ENCODE measurements at regions not wholly inside any gene's neighbourhood (a gene's known extent, or its start where the extent isn't known, plus 50 kb on each side); places are given as distances from the start of the nearest gene placed in this dataset.

DNA sequence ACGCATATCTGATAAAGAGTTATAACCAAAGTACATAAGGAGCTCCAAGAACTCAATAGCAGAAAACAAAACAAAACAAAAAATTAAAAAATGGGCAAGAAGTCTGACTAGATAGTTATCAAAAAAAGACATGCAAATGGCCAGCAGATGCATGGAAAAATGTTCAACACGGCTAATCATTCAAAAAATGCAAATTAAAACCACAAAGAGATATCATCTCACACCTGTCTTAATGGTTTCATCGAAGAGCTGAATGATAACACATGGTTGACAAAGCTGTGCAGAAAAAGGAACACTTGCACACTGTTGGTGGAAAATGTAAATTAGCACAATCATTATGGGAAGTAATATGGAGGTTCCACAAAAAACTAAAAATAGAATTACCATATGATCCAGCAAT is 751.3 kb upstream of the POU3F3 start:
- WGBS (ENCODE audit: insufficient coverage, low lambda C conversion rate): 67% methylated on average over 1 of the region's 3 CpGs
- Histone ChIP-seq H3K36me3 (ENCODE audit: control insufficient read depth, insufficient read depth, low read length) (no peaks in the 10 kb centered on the region), H3K27me3 (ENCODE audit: control insufficient read depth, insufficient read depth, low read length) (no peaks in the 10 kb centered on the region), H3K4me3 (ENCODE audit: low read length) (no peak overlapping the region), H3K27ac (ENCODE audit: low read length) (no peak overlapping the region), H3K4me1 (ENCODE audit: control insufficient read depth, insufficient read depth, low read length) (no peaks in the 10 kb centered on the region), H3K9me3 (ENCODE audit: control insufficient read depth, low read depth, low read length) (no peaks in the 10 kb centered on the region)
- DNase-seq: no peak

DNA sequence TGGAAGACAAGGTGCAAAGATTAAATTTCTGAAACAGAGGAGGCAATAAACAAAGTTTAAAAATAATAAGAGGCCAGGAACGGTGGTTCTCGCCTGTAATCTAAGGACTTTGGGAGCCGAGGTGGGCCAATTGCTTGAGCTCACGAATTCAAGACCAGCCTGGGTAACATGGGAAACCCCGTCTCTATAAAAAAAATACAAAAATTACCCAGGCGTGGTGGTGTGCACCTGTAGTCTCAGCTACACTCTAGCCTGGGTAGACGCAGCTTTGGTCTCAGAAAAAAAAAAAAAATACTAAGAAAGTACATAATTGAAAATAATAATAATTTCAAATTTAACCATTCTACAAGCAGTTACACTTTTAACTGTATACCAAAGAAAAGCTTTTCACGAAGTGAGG is 744.6 kb upstream of the POU3F3 start:
- Histone ChIP-seq H3K27ac (ENCODE audit: low read length) (no peak overlapping the region), H3K27me3 (ENCODE audit: control insufficient read depth, insufficient read depth, low read length) (no peaks in the 10 kb centered on the region), H3K9me3 (ENCODE audit: control insufficient read depth, low read depth, low read length) (no peaks in the 10 kb centered on the region), H3K4me1 (ENCODE audit: control insufficient read depth, insufficient read depth, low read length) (no peaks in the 10 kb centered on the region), H3K4me3 (ENCODE audit: low read length) (no peak overlapping the region), H3K36me3 (ENCODE audit: control insufficient read depth, insufficient read depth, low read length) (no peaks in the 10 kb centered on the region)
- no peak for DNase-seq
- WGBS (ENCODE audit: insufficient coverage, low lambda C conversion rate): 93% methylated on average over 4 of the region's 8 CpGs

DNA sequence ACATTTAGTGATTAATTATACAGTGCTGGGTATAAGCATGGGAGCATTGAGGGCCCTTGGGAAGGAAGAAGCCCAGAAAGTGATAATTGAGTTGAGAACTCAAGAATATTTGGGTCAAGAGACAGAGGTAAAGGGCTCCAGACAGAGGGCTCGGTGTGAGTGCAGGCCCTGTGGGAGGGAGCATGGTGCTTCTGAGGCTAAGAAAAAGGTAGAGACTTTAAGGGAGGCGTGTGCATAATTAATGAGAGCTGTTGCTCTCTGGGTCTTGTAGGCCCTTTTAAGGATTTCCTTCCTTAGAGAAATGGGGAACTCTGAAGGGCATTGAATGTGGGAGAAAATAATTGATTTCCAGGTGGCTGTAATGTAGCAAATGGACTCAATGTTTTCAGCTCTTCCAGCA is 735.0 kb upstream of the POU3F3 start:
- Histone ChIP-seq H3K4me1 (ENCODE audit: control insufficient read depth, insufficient read depth, low read length) (no peaks in the 10 kb centered on the region), H3K36me3 (ENCODE audit: control insufficient read depth, insufficient read depth, low read length) (no peaks in the 10 kb centered on the region), H3K27ac (ENCODE audit: low read length) (no peak overlapping the region), H3K4me3 (ENCODE audit: low read length) (no peak overlapping the region), H3K27me3 (ENCODE audit: control insufficient read depth, insufficient read depth, low read length) (no peaks in the 10 kb centered on the region), H3K9me3 (ENCODE audit: control insufficient read depth, low read depth, low read length) (no peaks in the 10 kb centered on the region)
- no CpG with 5 or more reads among the region's 2 CpGs for WGBS (ENCODE audit: insufficient coverage, low lambda C conversion rate)
- DNase-seq: no peak

DNA sequence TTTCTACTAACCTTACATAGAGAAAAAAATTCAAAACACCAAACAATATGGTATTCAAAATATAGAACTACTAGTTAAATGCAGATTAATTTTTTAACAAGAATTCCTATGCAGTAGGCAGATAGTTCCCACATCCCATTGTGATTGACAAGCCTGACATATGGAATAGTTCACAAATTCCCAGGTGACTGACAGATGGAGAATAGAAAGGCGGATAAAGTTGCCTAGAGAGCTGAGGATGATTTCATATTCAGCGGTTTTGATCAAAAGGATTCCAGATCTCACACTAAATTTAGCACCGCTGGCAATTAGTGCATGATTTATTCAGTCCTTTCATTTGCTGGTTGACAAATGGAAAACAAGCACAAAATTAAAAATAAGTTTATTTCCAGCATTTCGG is 733.7 kb upstream of the POU3F3 start:
- Histone ChIP-seq H3K9me3 (ENCODE audit: control insufficient read depth, low read depth, low read length) (no peaks in the 10 kb centered on the region), H3K27me3 (ENCODE audit: control insufficient read depth, insufficient read depth, low read length) (no peaks in the 10 kb centered on the region), H3K27ac (ENCODE audit: low read length) (no peak overlapping the region), H3K4me1 (ENCODE audit: control insufficient read depth, insufficient read depth, low read length) (no peaks in the 10 kb centered on the region), H3K4me3 (ENCODE audit: low read length) (no peak overlapping the region), H3K36me3 (ENCODE audit: control insufficient read depth, insufficient read depth, low read length) (no peaks in the 10 kb centered on the region)
- DNase-seq: no peak
- WGBS (ENCODE audit: insufficient coverage, low lambda C conversion rate): 100% methylated on average over 1 of the region's 4 CpGs

DNA sequence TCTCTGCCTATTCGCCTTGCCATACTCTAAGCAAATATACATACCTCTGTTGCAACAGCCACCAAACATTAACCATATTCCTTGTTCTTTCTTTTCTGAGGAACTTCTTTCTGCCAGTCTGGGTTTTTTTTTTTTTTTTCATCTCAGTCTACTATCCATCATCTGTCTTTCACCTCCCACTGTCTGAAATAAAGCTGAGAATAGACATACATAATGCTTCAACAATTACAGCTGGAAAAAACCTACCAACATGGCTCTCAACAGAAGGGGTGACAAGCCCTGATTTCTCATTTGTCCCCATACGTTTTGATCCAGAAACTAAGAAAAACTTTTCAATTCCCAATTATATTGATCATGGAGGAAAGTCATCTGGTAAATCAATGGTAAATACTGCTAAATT is 728.8 kb upstream of the POU3F3 start:
- DNase-seq: no peak
- H3K27ac ChIP-seq (ENCODE audit: low read length): no peak overlapping the region
- H3K9me3 ChIP-seq (ENCODE audit: control insufficient read depth, low read depth, low read length): no peaks in the 10 kb centered on the region
- no peak overlapping the region for H3K4me3 ChIP-seq (ENCODE audit: low read length)
- H3K36me3 ChIP-seq (ENCODE audit: control insufficient read depth, insufficient read depth, low read length): no peaks in the 10 kb centered on the region
- no peaks in the 10 kb centered on the region for H3K4me1 ChIP-seq (ENCODE audit: control insufficient read depth, insufficient read depth, low read length)
- no peaks in the 10 kb centered on the region for H3K27me3 ChIP-seq (ENCODE audit: control insufficient read depth, insufficient read depth, low read length)
- WGBS (ENCODE audit: insufficient coverage, low lambda C conversion rate): 100% methylated on average over 1 of the region's 2 CpGs

DNA sequence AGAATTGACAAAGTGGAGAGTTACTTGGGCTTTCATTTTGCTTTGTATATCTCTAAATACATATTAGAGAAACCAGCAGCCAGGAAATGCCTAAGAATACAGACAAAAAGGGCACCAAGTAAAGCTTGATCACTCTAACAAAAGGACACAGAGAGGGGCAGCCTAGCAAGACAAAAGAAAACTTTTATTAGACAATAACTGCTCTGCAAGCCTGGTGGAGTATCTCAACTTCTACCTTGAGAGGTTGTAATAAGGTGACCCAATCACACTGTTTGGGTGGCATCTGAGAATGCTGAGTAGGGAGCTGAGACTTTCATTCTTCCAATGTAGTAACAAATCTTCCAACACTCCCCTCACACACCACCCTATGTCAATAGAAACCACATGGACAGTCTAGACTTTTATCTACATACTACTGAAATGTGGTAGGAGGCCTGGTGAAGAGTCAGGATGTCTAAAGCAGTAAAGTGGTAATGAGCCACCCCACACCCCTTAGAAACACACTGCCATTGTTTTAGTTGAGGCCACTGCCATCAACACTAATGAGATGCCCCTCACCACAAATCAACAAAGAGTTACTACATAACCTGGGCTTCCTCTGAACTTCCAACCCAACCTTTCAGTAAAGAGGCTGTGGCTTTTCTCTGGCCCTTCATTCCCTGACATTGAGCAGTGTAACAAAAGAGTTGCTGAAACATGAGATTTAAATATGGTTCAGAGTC is 726.7 kb upstream of the POU3F3 start:
- DNase-seq: no peak
- no peaks in the 10 kb centered on the region for H3K4me1 ChIP-seq (ENCODE audit: control insufficient read depth, insufficient read depth, low read length)
- no peaks in the 10 kb centered on the region for H3K27me3 ChIP-seq (ENCODE audit: control insufficient read depth, insufficient read depth, low read length)
- H3K36me3 ChIP-seq (ENCODE audit: control insufficient read depth, insufficient read depth, low read length): no peaks in the 10 kb centered on the region
- H3K4me3 ChIP-seq (ENCODE audit: low read length): no peak overlapping the region
- no peaks in the 10 kb centered on the region for H3K9me3 ChIP-seq (ENCODE audit: control insufficient read depth, low read depth, low read length)
- H3K27ac ChIP-seq (ENCODE audit: low read length): no peak overlapping the region

DNA sequence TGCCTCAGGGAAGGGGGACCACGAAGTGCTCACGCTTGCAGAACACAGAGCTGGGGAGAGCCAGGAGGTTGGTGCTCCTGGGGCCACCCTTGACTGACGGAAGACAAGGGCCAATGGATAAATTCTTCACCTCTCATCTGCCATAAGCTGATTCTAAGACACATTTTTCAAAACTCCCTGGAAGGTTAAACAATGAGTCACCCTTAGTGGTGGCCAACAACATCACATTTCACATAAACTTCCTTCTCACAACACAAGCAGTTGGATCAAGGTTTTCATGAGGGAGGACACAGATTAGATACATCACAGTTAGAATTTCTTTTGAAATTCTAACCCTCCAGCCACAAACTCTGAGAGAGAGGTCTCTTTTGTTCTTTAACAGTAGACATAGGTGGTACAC is 713.6 kb upstream of the POU3F3 start:
- no peaks in the 10 kb centered on the region for H3K4me1 ChIP-seq (ENCODE audit: control insufficient read depth, insufficient read depth, low read length)
- no peak for DNase-seq
- no peak overlapping the region for H3K27ac ChIP-seq (ENCODE audit: low read length)
- no peaks in the 10 kb centered on the region for H3K36me3 ChIP-seq (ENCODE audit: control insufficient read depth, insufficient read depth, low read length)
- no peaks in the 10 kb centered on the region for H3K9me3 ChIP-seq (ENCODE audit: control insufficient read depth, low read depth, low read length)
- no CpG with 5 or more reads among the region's 3 CpGs for WGBS (ENCODE audit: insufficient coverage, low lambda C conversion rate)
- no peak overlapping the region for H3K4me3 ChIP-seq (ENCODE audit: low read length)
- H3K27me3 ChIP-seq (ENCODE audit: control insufficient read depth, insufficient read depth, low read length): no peaks in the 10 kb centered on the region

DNA sequence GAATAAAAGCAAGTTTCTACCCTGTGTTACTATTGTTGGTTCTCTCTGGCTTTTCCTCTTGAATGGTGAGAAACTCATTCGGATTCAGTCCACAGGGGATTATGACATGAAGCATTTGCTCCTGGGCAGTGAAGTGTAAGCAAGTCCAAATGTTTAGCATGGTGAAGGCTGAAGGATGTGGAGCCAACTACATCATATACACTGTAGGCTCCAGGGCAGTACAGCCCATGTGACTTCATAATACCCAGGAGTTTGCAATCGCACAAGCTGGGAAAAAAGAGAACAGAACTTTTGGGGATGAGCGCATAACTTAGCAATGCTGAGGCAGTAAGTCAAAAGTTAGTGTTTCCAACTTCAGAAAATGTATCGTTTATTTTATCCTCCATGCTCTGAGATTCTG is 695.7 kb upstream of the POU3F3 start:
- Histone ChIP-seq H3K9me3 (ENCODE audit: control insufficient read depth, low read depth, low read length) (no peaks in the 10 kb centered on the region), H3K4me3 (ENCODE audit: low read length) (no peak overlapping the region), H3K27ac (ENCODE audit: low read length) (no peak overlapping the region), H3K36me3 (ENCODE audit: control insufficient read depth, insufficient read depth, low read length) (no peaks in the 10 kb centered on the region), H3K4me1 (ENCODE audit: control insufficient read depth, insufficient read depth, low read length) (no peaks in the 10 kb centered on the region), H3K27me3 (ENCODE audit: control insufficient read depth, insufficient read depth, low read length) (no peaks in the 10 kb centered on the region)
- no peak for DNase-seq
- 50% methylated on average over 1 of the region's 4 CpGs for WGBS (ENCODE audit: insufficient coverage, low lambda C conversion rate)

DNA sequence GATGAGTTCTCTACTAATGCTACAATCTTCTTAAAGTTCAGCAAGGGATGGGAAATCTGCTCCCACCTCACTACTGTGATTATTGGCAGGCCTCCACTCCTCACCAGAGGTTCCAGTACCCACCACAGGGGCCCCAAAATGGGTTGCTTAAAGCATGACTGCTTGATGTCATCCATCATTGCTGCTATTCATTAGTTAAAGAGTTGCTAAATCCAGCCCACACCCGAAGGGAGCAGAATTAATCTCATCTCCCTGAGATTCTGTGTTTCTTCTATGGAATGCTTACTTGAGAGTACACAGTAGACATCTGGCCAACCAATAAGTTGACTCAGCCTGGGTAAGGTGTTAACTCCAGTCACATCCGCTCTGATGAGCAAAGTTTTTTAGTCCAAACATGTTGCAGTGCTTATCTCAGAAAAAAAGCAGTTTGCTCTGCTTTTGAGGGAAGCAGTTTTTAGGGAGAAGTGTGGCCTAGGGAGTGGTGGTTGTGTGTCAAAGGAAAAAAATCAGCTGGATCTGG is 690.2 kb upstream of the POU3F3 start:
- H3K4me3 ChIP-seq (ENCODE audit: low read length): no peak overlapping the region
- no peaks in the 10 kb centered on the region for H3K27me3 ChIP-seq (ENCODE audit: control insufficient read depth, insufficient read depth, low read length)
- H3K4me1 ChIP-seq (ENCODE audit: control insufficient read depth, insufficient read depth, low read length): no peaks in the 10 kb centered on the region
- DNase-seq: no peak
- H3K36me3 ChIP-seq (ENCODE audit: control insufficient read depth, insufficient read depth, low read length): no peaks in the 10 kb centered on the region
- no CpG with 5 or more reads among the region's 2 CpGs for WGBS (ENCODE audit: insufficient coverage, low lambda C conversion rate)
- H3K9me3 ChIP-seq (ENCODE audit: control insufficient read depth, low read depth, low read length): no peaks in the 10 kb centered on the region
- H3K27ac ChIP-seq (ENCODE audit: low read length): no peak overlapping the region

DNA sequence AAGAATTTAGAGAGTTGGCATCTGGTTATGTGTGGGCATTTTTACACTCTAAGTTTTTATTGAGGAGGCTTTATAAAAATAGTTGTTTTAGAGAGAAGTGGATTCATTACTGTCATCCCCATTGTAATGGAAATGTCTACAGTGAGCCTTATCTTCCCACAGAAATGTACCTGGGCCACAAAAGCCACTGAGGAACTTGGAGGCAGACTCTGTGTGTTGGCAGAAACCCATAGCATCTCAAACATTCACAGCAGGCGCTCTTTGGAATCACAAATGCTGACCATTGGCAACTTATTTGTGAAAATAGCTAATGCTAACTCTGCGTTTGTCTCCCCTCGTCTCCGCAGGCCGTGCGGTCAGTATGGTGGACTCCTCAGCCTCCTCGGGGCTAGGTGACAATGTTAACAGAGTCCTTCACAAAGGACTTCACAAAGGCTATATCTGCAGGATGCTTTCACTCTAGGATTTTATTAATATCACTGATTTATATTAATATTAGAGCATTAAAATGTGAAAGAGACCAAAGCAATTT is 689.1 kb upstream of the POU3F3 start:
- no peak overlapping the region for H3K4me3 ChIP-seq (ENCODE audit: low read length)
- H3K4me1 ChIP-seq (ENCODE audit: control insufficient read depth, insufficient read depth, low read length): no peaks in the 10 kb centered on the region
- no peaks in the 10 kb centered on the region for H3K27me3 ChIP-seq (ENCODE audit: control insufficient read depth, insufficient read depth, low read length)
- H3K27ac ChIP-seq (ENCODE audit: low read length): no peak overlapping the region
- H3K9me3 ChIP-seq (ENCODE audit: control insufficient read depth, low read depth, low read length): no peaks in the 10 kb centered on the region
- H3K36me3 ChIP-seq (ENCODE audit: control insufficient read depth, insufficient read depth, low read length): no peaks in the 10 kb centered on the region
- DNase-seq: no peak
- no CpG with 5 or more reads among the region's 7 CpGs for WGBS (ENCODE audit: insufficient coverage, low lambda C conversion rate)

DNA sequence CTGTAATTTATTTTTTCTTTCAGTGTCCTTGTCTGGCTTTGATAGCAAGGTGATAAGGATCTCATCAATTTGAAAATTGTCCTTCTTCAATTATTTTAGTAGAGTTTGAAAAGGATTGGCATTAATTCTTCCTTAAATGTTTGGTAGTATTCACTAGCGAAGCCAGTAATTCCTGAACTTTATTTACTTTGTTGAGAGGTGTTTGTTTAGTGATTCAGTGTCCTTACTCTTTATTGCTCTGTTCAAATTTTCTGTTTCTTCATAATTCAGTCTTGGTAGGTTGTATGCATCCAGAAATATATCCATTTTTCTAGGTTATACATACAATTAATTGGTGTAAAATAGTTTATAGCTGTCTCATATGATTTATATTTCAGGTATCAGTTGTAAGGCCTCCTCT is 676.7 kb upstream of the POU3F3 start:
- no peaks in the 10 kb centered on the region for H3K36me3 ChIP-seq (ENCODE audit: control insufficient read depth, insufficient read depth, low read length)
- no peaks in the 10 kb centered on the region for H3K4me1 ChIP-seq (ENCODE audit: control insufficient read depth, insufficient read depth, low read length)
- no peak overlapping the region for H3K4me3 ChIP-seq (ENCODE audit: low read length)
- WGBS (ENCODE audit: insufficient coverage, low lambda C conversion rate): 20% methylated on average over 1 of the region's 1 CpG
- H3K27ac ChIP-seq (ENCODE audit: low read length): no peak overlapping the region
- H3K27me3 ChIP-seq (ENCODE audit: control insufficient read depth, insufficient read depth, low read length): no peaks in the 10 kb centered on the region
- no peak for DNase-seq
- H3K9me3 ChIP-seq (ENCODE audit: control insufficient read depth, low read depth, low read length): peaks cover 12% of the 10 kb centered on the region
